CD4-positive, alpha-beta T cell treated with Interferon alpha-2 for 1 hour (primary cell): ENCODE measurements at regions not wholly inside any gene's neighbourhood (a gene's known extent, or its start where the extent isn't known, plus 50 kb on each side); places are given as distances from the start of the nearest gene placed in this dataset.

Experiments used
- DNase-seq, 2 donors: peaks; one replicate each; pipeline ENCODE4 v3.0.0-alpha.2; 2020 to 2022

- no peak for DNase-seq
These were observed 833.0 kb downstream of the DIAPH3 start for GRCh38 chr13:59330764-59331163.

DNA sequence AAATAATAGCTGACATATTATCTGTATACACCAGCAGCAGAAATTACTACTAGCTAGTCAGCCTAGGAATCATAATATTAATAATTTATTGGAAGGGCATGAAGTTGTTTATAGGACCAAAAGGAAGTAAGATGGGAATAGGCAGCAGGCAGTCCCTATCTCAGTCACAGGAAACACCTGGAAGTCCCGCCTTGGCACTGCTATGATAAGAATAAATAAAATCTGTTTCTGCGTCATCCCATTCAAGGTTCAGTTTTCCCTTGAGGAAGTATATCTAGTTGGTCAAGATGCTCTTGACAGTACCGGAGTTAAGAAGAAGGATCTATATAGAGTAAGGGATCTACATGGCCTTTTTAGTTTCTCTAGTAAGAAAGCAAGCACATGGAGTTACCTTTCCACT lies 830.8 kb downstream of the DIAPH3 start:
- no peak for DNase-seq

DNA sequence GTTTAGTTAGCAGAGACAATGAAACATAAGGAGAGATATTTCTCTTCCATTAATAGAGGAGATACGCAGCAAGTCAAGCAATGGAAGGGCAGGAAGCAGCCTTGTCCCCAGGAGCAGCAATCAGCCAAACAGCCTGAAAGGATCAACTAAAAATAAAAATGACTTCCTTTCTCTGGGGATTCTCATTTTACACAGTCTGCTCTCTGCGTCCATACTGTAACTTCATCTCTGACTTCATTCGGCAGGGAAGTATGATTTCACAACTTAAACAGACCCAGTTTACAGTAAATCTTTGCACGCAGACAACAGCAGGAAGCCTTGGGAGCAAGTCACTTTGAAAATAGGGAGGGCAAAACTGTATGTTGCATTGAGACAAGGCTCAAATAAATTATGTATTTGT lies 826.7 kb downstream of the DIAPH3 start:
- DNase-seq = no peak

DNA sequence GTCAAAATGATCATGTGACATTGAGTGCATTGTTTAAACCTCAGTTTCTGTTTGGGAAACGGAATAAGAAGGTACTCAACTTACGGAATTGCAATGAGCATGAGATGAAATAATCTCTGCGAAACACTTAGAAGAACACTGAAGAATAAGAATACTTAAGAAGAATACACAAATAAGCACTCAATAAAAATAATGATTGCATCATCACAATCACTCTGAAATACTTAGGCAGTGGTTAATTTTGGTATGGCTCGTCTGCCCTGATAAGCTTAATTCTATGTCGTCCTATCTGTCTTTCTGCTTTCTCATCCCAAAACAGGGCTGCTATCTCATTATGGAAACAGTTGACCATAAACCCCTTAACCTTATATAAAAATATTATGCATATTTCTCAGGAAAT lies 823.6 kb downstream of the DIAPH3 start:
- no peak for DNase-seq

DNA sequence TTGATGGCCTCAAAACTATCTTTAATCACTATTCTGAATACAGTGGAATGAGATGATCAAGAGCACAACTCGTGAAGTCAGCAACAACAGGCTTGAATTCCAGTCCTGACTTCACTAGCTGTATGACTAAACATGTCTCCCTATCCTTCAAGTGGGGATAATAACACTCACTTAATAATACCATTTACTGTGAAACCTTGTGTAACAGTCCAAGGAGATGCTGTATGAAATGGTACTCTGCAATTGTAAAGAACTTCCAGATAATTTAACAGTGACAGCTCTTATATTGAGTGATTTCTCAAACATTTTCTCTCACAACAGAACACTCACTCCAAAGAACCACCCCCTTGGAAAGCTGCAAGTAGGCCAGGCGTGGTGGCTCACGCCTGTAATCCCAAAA lies 823.1 kb downstream of the DIAPH3 start:
- no peak for DNase-seq

DNA sequence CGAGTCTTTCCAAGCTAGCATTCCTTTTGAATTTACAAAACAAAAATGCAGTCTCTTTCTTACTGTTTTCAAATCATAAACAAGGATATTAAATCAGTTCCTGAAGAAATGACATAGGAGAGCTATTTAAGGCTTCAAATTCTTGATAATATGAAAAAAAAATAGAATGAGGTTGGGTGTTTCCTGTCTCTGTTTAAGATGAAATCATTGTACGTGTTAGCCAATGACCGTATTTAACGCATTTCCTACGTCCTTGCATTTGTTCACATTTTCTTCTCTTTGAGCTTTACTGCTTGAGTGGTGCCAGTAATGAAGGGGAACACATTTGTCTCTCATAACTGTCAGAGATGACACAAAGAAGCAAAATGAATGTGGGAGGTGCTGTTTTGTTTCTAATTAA lies 821.3 kb downstream of the DIAPH3 start:
- DNase-seq = no peak

- DNase-seq = no peak
These were observed 820.6 kb downstream of the DIAPH3 start for GRCh38 chr13:59343132-59343531.

- DNase-seq = no peak
These were observed 819.5 kb downstream of the DIAPH3 start for GRCh38 chr13:59343993-59344822.

GRCh38 chr13:59345311-59345710 lies 818.4 kb downstream of the DIAPH3 start:
- no peak for DNase-seq

GRCh38 chr13:59346999-59347723 lies 816.6 kb downstream of the DIAPH3 start:
- no peak for DNase-seq

- no peak for DNase-seq
These were observed 815.1 kb downstream of the DIAPH3 start for GRCh38 chr13:59348617-59349016.

GRCh38 chr13:59352600-59352999 lies 811.1 kb downstream of the DIAPH3 start:
- no peak for DNase-seq

GRCh38 chr13:59354665-59355369 lies 808.9 kb downstream of the DIAPH3 start:
- DNase-seq = no peak

- no peak for DNase-seq
These were observed 807.1 kb downstream of the DIAPH3 start for GRCh38 chr13:59356607-59357006.

DNA sequence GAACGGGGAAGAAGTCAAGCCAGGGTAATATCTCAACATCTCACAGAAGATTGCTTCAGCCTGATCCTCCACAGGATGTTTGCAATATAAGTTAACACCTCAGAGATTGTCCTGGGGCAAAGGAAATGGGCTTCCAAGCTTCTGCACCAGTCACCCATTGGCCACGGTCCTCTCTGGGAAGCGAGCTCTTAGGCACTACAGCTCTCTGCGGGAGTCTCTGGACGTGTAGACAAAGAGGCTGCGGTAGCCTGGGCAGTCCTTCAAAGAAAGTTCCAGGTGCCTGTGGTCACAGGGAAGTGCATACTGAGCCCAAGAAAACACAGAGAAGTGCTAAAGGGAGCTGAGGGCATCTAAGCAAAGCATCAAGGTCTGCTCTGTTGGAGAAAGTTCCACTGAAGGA lies 805.7 kb downstream of the DIAPH3 start:
- no peak for DNase-seq

- DNase-seq = no peak
These were observed 803.6 kb downstream of the DIAPH3 start for GRCh38 chr13:59360108-59360507.

- DNase-seq = no peak
These were observed 802.8 kb downstream of the DIAPH3 start for GRCh38 chr13:59360916-59361315.

- no peak for DNase-seq
These were observed 800.4 kb downstream of the DIAPH3 start for GRCh38 chr13:59363313-59363712.

DNA sequence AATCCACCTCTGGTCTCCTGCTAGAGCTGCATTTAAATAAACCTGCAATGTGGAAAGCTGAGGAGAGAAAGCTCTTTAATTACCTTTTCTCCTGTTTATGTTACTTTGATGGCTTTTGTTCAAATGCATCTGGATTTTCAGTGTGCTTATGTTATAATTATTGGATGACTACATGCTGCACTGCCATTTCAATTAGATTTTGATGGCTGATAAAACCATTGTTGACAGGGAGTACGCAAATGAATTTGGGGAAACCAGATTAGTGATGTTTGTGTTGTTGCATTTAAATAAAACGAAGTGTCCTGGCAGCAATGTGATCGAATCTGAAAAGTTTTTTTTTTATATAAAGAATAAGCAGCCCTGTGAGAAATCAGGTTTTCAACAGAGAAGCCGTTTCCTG lies 799.8 kb downstream of the DIAPH3 start:
- DNase-seq = no peak

DNA sequence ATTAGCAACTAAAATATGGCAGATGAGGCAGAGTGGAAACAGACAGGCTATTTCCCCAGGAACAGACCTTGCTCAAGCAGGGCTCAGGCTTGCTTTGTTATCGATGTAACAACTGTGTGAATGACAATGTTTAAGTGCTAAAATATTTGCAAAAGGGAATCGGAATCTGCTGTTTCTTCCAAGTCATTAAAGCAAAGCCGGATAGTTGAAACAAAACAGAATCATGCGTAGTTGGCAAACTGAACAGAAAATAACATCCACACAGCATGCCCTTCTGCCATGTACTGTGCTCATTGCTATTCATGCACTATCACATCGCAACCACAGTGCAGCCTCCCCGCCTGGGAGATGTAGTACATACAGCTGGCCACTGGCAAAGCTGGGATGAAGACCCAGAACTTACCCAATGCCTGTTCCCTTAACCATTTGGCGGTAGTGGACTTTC lies 799.1 kb downstream of the DIAPH3 start:
- DNase-seq = no peak

DNA sequence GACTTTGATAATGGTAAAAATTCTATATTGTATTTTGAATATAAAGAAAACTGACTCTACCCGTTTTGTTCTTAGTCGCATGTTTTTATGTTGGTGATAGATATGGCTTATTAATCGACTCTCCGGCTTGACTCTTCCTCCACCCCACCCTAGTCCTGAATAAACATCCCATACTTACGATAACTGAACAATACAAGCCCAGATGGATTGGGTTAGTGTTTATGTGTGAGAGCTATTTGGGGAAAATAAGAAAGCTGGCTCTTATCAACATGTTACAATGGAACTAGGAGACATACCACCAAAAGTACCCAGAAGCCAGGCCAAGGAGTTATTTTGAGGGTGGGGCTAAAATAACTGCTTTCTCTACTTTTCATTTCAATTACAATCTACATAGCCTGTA lies 796.3 kb downstream of the DIAPH3 start:
- no peak for DNase-seq

DNA sequence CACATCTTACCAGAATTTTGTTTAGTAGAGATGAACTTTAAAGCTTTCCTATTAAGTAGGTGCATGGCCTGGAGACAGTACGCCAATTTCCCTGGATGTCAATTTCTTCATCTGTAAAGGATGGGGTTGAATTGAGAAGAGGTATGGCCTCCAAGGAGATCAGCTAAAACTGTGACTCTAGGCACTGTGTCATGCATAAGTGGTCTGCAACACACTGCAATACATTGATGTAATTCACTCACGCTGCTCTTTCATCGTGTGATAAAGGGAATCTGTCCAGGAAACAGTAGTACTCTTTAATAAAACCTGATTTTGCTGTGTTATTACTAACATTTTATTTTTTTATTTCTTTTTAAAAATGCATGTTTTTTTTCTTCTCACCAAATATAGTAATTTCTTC lies 795.8 kb downstream of the DIAPH3 start:
- no peak for DNase-seq

DNA sequence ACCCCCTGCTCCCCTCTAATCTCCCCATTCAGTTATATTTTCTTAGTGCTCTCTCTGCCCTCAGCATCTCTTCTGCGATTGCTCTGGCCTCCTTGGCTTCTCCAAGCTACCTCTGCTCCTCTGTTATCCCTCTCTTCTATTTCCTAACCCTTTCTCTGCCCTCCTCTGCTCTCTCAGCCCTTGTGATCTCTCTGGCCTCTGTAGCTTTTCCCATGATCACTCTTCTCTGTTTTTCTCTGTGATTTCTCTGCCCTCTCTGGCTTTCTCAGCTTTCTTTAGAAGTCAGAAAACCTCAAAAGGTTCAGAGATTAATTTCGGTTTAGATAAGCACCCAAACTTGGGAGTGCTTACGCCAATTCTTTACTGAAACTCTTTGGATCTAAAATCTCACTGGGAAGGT lies 795.0 kb downstream of the DIAPH3 start:
- DNase-seq = no peak

GRCh38 chr13:59371229-59371628 lies 792.5 kb downstream of the DIAPH3 start:
- no peak for DNase-seq
